HG03354 (cell line): ENCODE measurements at regions not wholly inside any gene's neighbourhood (a gene's known extent, or its start where the extent isn't known, plus 50 kb on each side); places are given as distances from the start of the nearest gene placed in this dataset.
"Not testable (repeated sequence)": the region's sequence is repeated elsewhere in the genome, so short reads cannot be mapped to it uniquely, and the experiment has no call there.

Experiments used
- ATAC-seq: cut with Tn5 transposase; IDR thresholded peaks from one replicate; pipeline ENCODE4 v1.9.1; 2021; ENCODE audit warnings: mild to moderate bottlenecking; ENCODE audit not compliant: unreplicated experiment, poor library complexity, severe bottlenecking

GRCh38 chr6:56904068-56904467 is 50.8 kb upstream of the BEND6 start:
- ATAC-seq, result no peak

GRCh38 chr6:56902641-56903464 is 52.1 kb upstream of the BEND6 start:
- ATAC-seq, result no peak

GRCh38 chr6:56900784-56901183 is 54.1 kb upstream of the BEND6 start:
- ATAC-seq, result no peak

GRCh38 chr6:56899753-56900152 is 55.2 kb upstream of the BEND6 start:
- ATAC-seq, result no peak

- no peak for ATAC-seq
These were observed 55.6 kb upstream of the BEND6 start for GRCh38 chr6:56899311-56899710.

GRCh38 chr6:56897789-56898529 is 56.9 kb upstream of the BEND6 start:
- ATAC-seq, result no peak

GRCh38 chr6:56891754-56892153 is 63.2 kb upstream of the BEND6 start:
- ATAC-seq, result no peak

GRCh38 chr6:56890683-56891429 is 64.1 kb upstream of the BEND6 start:
- ATAC-seq, result peak; percentile 99

GRCh38 chr6:56890066-56890465 is 64.8 kb upstream of the BEND6 start:
- no peak for ATAC-seq

- no peak for ATAC-seq
These were observed 65.4 kb upstream of the BEND6 start for GRCh38 chr6:56889492-56889891.

- no peak for ATAC-seq
These were observed 66.2 kb upstream of the BEND6 start for GRCh38 chr6:56888687-56889086.

- no peak for ATAC-seq
These were observed 67.8 kb upstream of the BEND6 start for GRCh38 chr6:56887086-56887485.

- ATAC-seq, result no peak
These were observed 77.0 kb upstream of the BEND6 start for GRCh38 chr6:56877922-56878321.

GRCh38 chr6:56875961-56876360 is 78.9 kb upstream of the BEND6 start:
- no peak for ATAC-seq

- no peak for ATAC-seq
These were observed 79.4 kb upstream of the BEND6 start for GRCh38 chr6:56875523-56875922.

- no peak for ATAC-seq
These were observed 80.6 kb upstream of the BEND6 start for GRCh38 chr6:56874328-56874727.

- not testable (repeated sequence) for ATAC-seq
These were observed 84.9 kb upstream of the BEND6 start for GRCh38 chr6:56870053-56870452.

GRCh38 chr6:56869346-56869745 is 85.6 kb upstream of the BEND6 start:
- ATAC-seq, result no peak

- ATAC-seq, result no peak
These were observed 86.2 kb upstream of the BEND6 start for GRCh38 chr6:56868687-56869086.

GRCh38 chr6:56866917-56867522 is 87.9 kb upstream of the BEND6 start:
- no peak for ATAC-seq
